ENCODE measurements at regions not wholly inside any gene's neighbourhood (a gene's known extent, or its start where the extent isn't known, plus 50 kb on each side); places are given as distances from the start of the nearest gene placed in this dataset.

DNA sequence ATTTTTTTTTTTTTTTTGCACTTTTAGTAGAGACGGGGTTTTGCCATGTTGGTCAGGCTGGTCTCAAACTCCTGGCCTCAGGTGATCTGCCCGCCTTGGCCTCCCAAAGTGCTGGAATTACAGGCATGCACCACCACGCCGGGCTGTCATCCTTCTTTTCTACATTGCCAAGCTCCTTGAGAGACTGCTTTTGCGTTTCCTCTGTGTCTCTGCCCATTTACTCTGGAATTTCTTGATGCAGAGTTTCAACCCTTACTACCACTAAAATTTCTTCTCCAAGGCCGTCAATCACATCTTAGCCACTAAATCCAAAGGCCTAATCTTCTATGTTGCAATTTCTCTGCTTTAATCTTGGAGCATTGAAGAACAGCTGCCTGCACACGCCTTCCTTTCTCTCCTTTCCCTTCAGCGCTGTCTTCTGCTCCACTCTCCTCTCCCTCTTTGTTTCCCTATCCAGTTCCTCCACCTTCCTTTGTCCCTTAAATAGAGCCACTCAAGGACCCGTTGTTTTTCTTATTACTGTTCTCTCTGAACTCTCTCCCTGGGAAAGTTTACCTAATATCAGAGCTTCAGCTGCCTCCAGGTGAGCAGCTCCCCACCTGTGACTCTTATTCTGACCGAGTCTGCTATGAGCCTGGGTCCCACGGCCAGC, 98.8 kb downstream of the SLC35B3 start:
- no peak overlapping the region for H3K4me3 Mint-ChIP-seq (ENCODE audit: unreplicated experiment)
- no peaks in the 10 kb centered on the region for H3K9me3 ChIP-seq (ENCODE audit: insufficient read depth, low read depth, low read length)
- no peak overlapping the region for H2AFZ ChIP-seq (ENCODE audit: low read depth, low read length)
- H3K27ac ChIP-seq (ENCODE audit: low read depth, low read length) = no peak overlapping the region
- FAIRE-seq (no peak), DNase-seq (ENCODE audit: low read depth) (no peak)
- no peaks in the 10 kb centered on the region for H3K36me3 ChIP-seq (ENCODE audit: insufficient read depth, low read length)
- no peaks in the 10 kb centered on the region for H3K27me3 Mint-ChIP-seq (ENCODE audit: low read depth, unreplicated experiment)
- H3K36me3 Mint-ChIP-seq (ENCODE audit: low read depth, unreplicated experiment) = no peaks in the 10 kb centered on the region
- H3K4me3 ChIP-seq (ENCODE audit: insufficient read depth, low read depth, low read length) = no peak overlapping the region
- TF ChIP-seq, protein P1, sequence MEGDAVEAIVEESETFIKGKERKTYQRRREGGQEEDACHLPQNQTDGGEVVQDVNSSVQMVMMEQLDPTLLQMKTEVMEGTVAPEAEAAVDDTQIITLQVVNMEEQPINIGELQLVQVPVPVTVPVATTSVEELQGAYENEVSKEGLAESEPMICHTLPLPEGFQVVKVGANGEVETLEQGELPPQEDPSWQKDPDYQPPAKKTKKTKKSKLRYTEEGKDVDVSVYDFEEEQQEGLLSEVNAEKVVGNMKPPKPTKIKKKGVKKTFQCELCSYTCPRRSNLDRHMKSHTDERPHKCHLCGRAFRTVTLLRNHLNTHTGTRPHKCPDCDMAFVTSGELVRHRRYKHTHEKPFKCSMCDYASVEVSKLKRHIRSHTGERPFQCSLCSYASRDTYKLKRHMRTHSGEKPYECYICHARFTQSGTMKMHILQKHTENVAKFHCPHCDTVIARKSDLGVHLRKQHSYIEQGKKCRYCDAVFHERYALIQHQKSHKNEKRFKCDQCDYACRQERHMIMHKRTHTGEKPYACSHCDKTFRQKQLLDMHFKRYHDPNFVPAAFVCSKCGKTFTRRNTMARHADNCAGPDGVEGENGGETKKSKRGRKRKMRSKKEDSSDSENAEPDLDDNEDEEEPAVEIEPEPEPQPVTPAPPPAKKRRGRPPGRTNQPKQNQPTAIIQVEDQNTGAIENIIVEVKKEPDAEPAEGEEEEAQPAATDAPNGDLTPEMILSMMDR (IDR thresholded peaks at IDR 0.05; ENCODE audit: insufficient read depth, low read depth, low read length) = no peak
- TF ChIP-seq EZH2 (IDR thresholded peaks at IDR 0.05; ENCODE audit: insufficient read depth, low read length) = no peak
- H3K9me3 Mint-ChIP-seq (ENCODE audit: unreplicated experiment) = no peaks in the 10 kb centered on the region
- H3K27me3 ChIP-seq (ENCODE audit: insufficient read depth, low read length) = no peaks in the 10 kb centered on the region
- H3K4me1 ChIP-seq (ENCODE audit: insufficient read depth, low read length) = no peaks in the 10 kb centered on the region
- H3K4me1 Mint-ChIP-seq (ENCODE audit: low read depth, unreplicated experiment) = no peaks in the 10 kb centered on the region
- H4K20me1 ChIP-seq (ENCODE audit: insufficient read depth, low read length) = no peaks in the 10 kb centered on the region
- H3K4me2 ChIP-seq (ENCODE audit: low read length) = no peak overlapping the region
- no peaks in the 10 kb centered on the region for H3K79me2 ChIP-seq (ENCODE audit: insufficient read depth, low read length)
- H3K27ac Mint-ChIP-seq (ENCODE audit: unreplicated experiment) = no peak overlapping the region
- no peak overlapping the region for H3K9ac ChIP-seq (ENCODE audit: low read length)

DNA sequence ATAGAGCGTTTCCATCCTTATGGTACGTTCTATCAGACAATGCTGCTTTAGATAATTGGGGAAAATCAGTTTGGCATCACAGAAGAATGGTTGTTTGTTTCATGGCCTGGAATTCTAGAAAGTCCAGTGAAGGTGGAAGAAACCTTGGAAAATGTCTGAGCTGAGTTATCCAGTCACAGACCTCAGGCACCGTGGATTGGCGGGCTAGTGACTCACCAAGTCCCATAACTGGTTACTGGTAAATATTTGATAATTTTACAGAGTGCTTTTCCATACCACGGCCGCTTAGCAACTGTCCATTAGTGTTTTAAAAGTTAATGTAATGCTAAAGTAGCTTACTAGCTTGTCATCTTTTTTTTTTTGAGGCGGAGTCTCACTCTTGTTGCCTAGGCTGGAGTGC, 99.4 kb downstream of the SLC35B3 start:
- H3K36me3 Mint-ChIP-seq (ENCODE audit: low read depth, unreplicated experiment) = no peaks in the 10 kb centered on the region
- no peaks in the 10 kb centered on the region for H3K79me2 ChIP-seq (ENCODE audit: insufficient read depth, low read length)
- H4K20me1 ChIP-seq (ENCODE audit: insufficient read depth, low read length) = no peaks in the 10 kb centered on the region
- H3K4me3 Mint-ChIP-seq (ENCODE audit: unreplicated experiment) = no peak overlapping the region
- H3K27ac Mint-ChIP-seq (ENCODE audit: unreplicated experiment) = no peak overlapping the region
- H3K27me3 Mint-ChIP-seq (ENCODE audit: low read depth, unreplicated experiment) = no peaks in the 10 kb centered on the region
- no peak overlapping the region for H2AFZ ChIP-seq (ENCODE audit: low read depth, low read length)
- H3K9me3 ChIP-seq (ENCODE audit: insufficient read depth, low read depth, low read length) = no peaks in the 10 kb centered on the region
- no peak overlapping the region for H3K27ac ChIP-seq (ENCODE audit: low read depth, low read length)
- no peaks in the 10 kb centered on the region for H3K4me1 Mint-ChIP-seq (ENCODE audit: low read depth, unreplicated experiment)
- DNase-seq (ENCODE audit: low read depth) (no peak), FAIRE-seq (no peak)
- H3K9me3 Mint-ChIP-seq (ENCODE audit: unreplicated experiment) = no peaks in the 10 kb centered on the region
- no peak overlapping the region for H3K4me3 ChIP-seq (ENCODE audit: insufficient read depth, low read depth, low read length)
- H3K9ac ChIP-seq (ENCODE audit: low read length) = no peak overlapping the region
- no peak overlapping the region for H3K4me2 ChIP-seq (ENCODE audit: low read length)
- no peaks in the 10 kb centered on the region for H3K27me3 ChIP-seq (ENCODE audit: insufficient read depth, low read length)
- no peaks in the 10 kb centered on the region for H3K36me3 ChIP-seq (ENCODE audit: insufficient read depth, low read length)
- H3K4me1 ChIP-seq (ENCODE audit: insufficient read depth, low read length) = no peaks in the 10 kb centered on the region
- TF ChIP-seq EZH2 (IDR thresholded peaks at IDR 0.05; ENCODE audit: insufficient read depth, low read length) = no peak
- TF ChIP-seq, protein P1 (IDR thresholded peaks at IDR 0.05; ENCODE audit: insufficient read depth, low read depth, low read length) = no peak

DNA sequence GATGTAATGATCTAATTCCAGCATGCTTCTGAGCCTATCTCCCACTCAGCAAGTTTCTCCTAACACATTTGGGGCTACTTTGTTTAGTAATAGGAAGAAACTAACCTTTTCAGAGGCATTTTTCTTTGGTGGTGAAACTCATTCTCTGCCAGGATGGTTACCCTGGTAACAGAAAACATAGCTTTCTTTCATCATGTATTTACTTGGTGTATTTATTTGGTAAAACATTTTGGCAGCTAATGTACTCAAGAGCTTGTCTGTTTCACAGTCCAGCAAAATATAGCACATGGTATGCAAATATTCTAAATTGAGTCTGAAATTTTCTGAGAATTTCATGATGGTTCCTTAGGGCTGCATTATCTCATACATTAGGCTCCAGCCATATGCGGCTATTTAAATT, 100.0 kb downstream of the SLC35B3 start:
- TF ChIP-seq EZH2 (IDR thresholded peaks at IDR 0.05; ENCODE audit: insufficient read depth, low read length) = no peak
- TF ChIP-seq, protein P1 (IDR thresholded peaks at IDR 0.05; ENCODE audit: insufficient read depth, low read depth, low read length) = no peak
- no peak overlapping the region for H3K9ac ChIP-seq (ENCODE audit: low read length)
- H2AFZ ChIP-seq (ENCODE audit: low read depth, low read length) = no peak overlapping the region
- H4K20me1 ChIP-seq (ENCODE audit: insufficient read depth, low read length) = no peaks in the 10 kb centered on the region
- FAIRE-seq (no peak), DNase-seq (ENCODE audit: low read depth) (no peak)
- H3K27ac ChIP-seq (ENCODE audit: low read depth, low read length) = no peak overlapping the region
- no peaks in the 10 kb centered on the region for H3K36me3 ChIP-seq (ENCODE audit: insufficient read depth, low read length)
- no peaks in the 10 kb centered on the region for H3K36me3 Mint-ChIP-seq (ENCODE audit: low read depth, unreplicated experiment)
- no peaks in the 10 kb centered on the region for H3K9me3 ChIP-seq (ENCODE audit: insufficient read depth, low read depth, low read length)
- H3K4me2 ChIP-seq (ENCODE audit: low read length) = no peak overlapping the region
- H3K9me3 Mint-ChIP-seq (ENCODE audit: unreplicated experiment) = no peaks in the 10 kb centered on the region
- H3K27me3 Mint-ChIP-seq (ENCODE audit: low read depth, unreplicated experiment) = no peaks in the 10 kb centered on the region
- H3K79me2 ChIP-seq (ENCODE audit: insufficient read depth, low read length) = no peaks in the 10 kb centered on the region
- no peak overlapping the region for H3K27ac Mint-ChIP-seq (ENCODE audit: unreplicated experiment)
- no peaks in the 10 kb centered on the region for H3K27me3 ChIP-seq (ENCODE audit: insufficient read depth, low read length)
- H3K4me3 Mint-ChIP-seq (ENCODE audit: unreplicated experiment) = no peak overlapping the region
- no peaks in the 10 kb centered on the region for H3K4me1 Mint-ChIP-seq (ENCODE audit: low read depth, unreplicated experiment)
- H3K4me1 ChIP-seq (ENCODE audit: insufficient read depth, low read length) = no peaks in the 10 kb centered on the region
- H3K4me3 ChIP-seq (ENCODE audit: insufficient read depth, low read depth, low read length) = no peak overlapping the region

All from astrocyte (in vitro differentiated cells and primary cell).